ENCODE measurements at regions not wholly inside any gene's neighbourhood (a gene's known extent, or its start where the extent isn't known, plus 50 kb on each side); places are given as distances from the start of the nearest gene placed in this dataset.
"Not testable (repeated sequence)": the region's sequence is repeated elsewhere in the genome, so short reads cannot be mapped to it uniquely, and the experiment has no call there.

- DNase-seq (ENCODE audit: low read depth) = no peak
These were observed 180.5 kb upstream of the DTNA start for GRCh38 chr18:34529358-34530335.

- DNase-seq (ENCODE audit: low read depth) = no peak
These were observed 179.0 kb upstream of the DTNA start for GRCh38 chr18:34531110-34531509.

GRCh38 chr18:34534642-34535041 is 175.5 kb upstream of the DTNA start:
- DNase-seq (ENCODE audit: low read depth) = not testable (repeated sequence)

- DNase-seq (ENCODE audit: low read depth) = no peak
These were observed 169.2 kb upstream of the DTNA start for GRCh38 chr18:34540897-34541296.

- no peak for DNase-seq (ENCODE audit: low read depth)
These were observed 167.5 kb upstream of the DTNA start for GRCh38 chr18:34542625-34543024.

- DNase-seq (ENCODE audit: low read depth) = no peak
These were observed 166.7 kb upstream of the DTNA start for GRCh38 chr18:34543356-34543755.

GRCh38 chr18:34543945-34544344 is 166.2 kb upstream of the DTNA start:
- DNase-seq (ENCODE audit: low read depth) = no peak

- DNase-seq (ENCODE audit: low read depth) = no peak
These were observed 165.2 kb upstream of the DTNA start for GRCh38 chr18:34544930-34545329.

GRCh38 chr18:34548120-34548972 is 161.8 kb upstream of the DTNA start:
- no peak for DNase-seq (ENCODE audit: low read depth)

GRCh38 chr18:34548973-34549294 is 161.2 kb upstream of the DTNA start:
- DNase-seq (ENCODE audit: low read depth) = no peak

- no peak for DNase-seq (ENCODE audit: low read depth)
These were observed 160.7 kb upstream of the DTNA start for GRCh38 chr18:34549367-34549766.

GRCh38 chr18:34550156-34550555 is 159.9 kb upstream of the DTNA start:
- no peak for DNase-seq (ENCODE audit: low read depth)

GRCh38 chr18:34550902-34551301 is 159.2 kb upstream of the DTNA start:
- no peak for DNase-seq (ENCODE audit: low read depth)

- DNase-seq (ENCODE audit: low read depth) = no peak
These were observed 158.3 kb upstream of the DTNA start for GRCh38 chr18:34551824-34552223.

- DNase-seq (ENCODE audit: low read depth) = no peak
These were observed 147.7 kb upstream of the DTNA start for GRCh38 chr18:34562252-34562870.

- no peak for DNase-seq (ENCODE audit: low read depth)
These were observed 142.2 kb upstream of the DTNA start for GRCh38 chr18:34567857-34568256.

GRCh38 chr18:34576622-34577021 is 133.5 kb upstream of the DTNA start:
- no peak for DNase-seq (ENCODE audit: low read depth)

GRCh38 chr18:34583895-34584294 is 126.2 kb upstream of the DTNA start:
- no peak for DNase-seq (ENCODE audit: low read depth)

GRCh38 chr18:34590503-34590902 is 119.6 kb upstream of the DTNA start:
- DNase-seq (ENCODE audit: low read depth) = no peak

GRCh38 chr18:34591920-34592444 is 118.1 kb upstream of the DTNA start:
- DNase-seq (ENCODE audit: low read depth) = no peak

- no peak for DNase-seq (ENCODE audit: low read depth)
These were observed 117.6 kb upstream of the DTNA start for GRCh38 chr18:34592481-34592880.

GRCh38 chr18:34592961-34593382 is 117.1 kb upstream of the DTNA start:
- DNase-seq (ENCODE audit: low read depth) = no peak
